HS-27A (cell line): ENCODE measurements at regions not wholly inside any gene's neighbourhood (a gene's known extent, or its start where the extent isn't known, plus 50 kb on each side); places are given as distances from the start of the nearest gene placed in this dataset.

Experiments used
- DNase-seq: peaks from one replicate; pipeline ENCODE4 v3.0.0-alpha.2; 2012; ENCODE audit warnings: low read depth, missing footprints

DNA sequence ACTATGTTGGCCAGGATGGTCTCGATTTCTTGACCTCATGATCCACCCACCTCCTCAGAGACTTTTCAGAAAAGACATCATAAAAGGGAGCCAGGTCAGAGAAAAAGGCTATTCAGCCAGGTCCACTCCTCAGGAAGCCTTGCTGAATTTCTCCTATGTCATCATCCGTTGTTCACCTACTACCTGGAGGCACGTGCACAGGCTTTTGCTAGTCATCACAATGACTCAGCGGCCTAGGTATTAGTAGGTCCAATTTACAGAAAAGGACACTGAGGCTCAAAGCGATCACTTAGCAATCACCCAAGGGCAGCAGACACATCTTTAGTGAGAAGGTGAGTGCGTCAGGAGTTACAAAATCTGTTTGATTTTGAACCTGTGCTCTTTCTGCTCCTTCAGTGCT, 72.3 kb upstream of the RAD23B start:
- DNase-seq = no peak

GRCh38 chr9:107211284-107211923, 71.7 kb upstream of the RAD23B start:
- no peak for DNase-seq

DNA sequence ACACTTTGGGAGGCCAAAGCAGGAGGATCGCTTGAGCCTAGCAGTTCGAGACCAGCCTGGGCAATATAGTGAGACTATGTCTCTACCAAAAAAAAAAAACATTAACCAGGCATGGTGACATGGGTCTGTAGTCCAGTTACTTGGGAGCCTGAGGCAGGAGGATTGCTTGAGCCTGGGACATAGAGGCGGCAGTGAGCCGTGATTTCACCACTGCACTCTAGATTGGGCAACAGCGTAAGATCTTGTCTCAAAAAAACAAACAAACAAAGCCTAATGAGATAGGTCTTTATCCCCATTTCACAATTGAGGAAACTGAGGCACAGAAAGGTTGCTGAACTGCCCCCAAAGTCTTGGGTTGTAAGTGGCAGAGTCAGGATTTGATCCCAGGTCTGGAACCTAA, 70.5 kb upstream of the RAD23B start:
- DNase-seq = no peak

DNA sequence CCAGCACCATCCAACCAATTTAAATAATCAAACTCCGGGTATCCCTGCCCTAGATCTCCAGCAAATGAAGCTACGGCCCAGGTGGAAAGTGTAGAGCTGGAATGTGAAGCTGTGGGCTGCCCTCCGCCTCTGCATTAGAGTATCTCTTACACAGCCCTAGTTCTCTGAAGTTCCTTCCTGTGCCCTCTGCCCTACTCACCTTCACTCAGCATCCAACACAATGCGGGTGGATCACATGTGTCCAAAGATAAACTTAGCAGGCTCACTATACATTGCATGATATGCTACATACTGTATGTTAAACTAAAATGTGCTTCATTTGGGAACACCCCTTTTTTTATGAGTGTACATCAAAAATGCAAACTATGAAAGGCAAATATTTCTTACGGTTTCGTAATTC, 70.0 kb upstream of the RAD23B start:
- no peak for DNase-seq

- DNase-seq = peak; percentile 92
Measured at GRCh38 chr9:107213561-107214028, 69.5 kb upstream of the RAD23B start.

- DNase-seq = no peak
Measured at GRCh38 chr9:107214381-107214780, 68.7 kb upstream of the RAD23B start.

- DNase-seq = peak; percentile 81
Measured at GRCh38 chr9:107214915-107215314, 68.2 kb upstream of the RAD23B start.

DNA sequence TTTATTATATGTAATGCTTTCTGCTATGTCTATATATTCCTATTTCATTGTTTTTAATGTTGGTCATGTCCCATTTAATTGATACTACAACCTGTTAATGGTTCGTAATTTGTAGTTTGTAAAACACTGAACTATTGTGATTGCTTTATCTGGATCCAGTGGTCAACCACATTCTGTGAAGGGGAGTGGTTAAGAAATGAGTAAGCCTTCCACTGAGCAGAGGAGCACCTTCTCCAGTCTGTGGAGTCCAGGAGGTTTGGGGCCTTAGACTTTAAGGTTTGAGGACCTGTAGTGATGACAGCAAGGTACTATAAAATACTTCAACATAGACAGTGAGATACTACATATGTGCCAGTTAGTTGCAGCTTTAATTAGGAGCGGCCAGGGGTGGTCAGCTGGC, 67.7 kb upstream of the RAD23B start:
- peak; percentile 53 for DNase-seq

- DNase-seq = no peak
Measured at GRCh38 chr9:107216329-107216728, 66.8 kb upstream of the RAD23B start.

DNA sequence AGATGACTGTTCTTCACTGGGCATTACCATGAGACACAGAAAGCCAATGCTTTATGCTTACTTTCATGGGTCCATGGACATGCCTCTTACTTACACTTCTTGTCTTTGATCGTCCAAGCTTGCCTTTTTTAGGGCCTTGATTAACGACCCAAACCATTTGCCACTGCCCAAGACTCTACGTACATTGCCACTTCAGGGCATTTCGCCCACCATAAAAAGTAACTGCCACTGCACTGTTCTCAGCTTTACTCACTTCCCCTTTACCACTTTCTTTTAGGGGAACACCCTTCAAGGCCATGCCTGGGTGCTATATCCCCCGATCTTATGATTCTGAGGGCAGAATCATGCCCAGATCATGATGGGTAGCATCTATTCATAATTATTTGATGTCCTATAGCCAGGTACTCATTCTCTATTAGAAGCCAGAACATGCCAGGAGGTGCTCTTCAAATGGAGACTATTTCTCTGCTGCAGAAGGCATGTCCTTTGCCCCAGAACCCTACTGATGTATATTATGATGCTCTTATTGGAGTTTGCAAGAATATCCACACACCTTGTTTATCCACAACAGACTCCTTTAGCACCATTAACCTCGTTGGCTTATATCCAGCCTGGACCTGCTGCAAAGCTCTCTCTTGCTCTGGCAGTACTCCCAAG, 64.1 kb upstream of the RAD23B start:
- no peak for DNase-seq

GRCh38 chr9:107219486-107220077, 63.5 kb upstream of the RAD23B start:
- DNase-seq = no peak

DNA sequence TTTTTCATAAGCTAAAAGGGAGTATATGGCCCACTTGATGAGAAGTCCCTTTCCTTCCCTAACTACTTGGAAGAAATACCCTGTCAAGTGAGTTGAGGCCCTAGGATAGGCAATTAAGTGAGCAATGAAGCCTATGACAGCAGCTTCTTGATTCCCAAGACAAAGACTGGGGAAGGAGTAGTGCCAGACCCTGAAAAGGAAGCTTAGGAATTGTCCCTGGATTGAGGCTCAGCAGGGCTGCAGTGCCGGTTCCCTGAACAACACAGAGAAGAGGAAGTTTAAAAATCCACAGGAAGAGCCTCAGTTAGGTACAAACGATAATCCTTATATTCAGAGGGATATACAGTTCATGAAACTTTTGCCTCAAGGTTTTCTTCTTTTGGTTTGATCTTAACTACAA, 61.8 kb upstream of the RAD23B start:
- DNase-seq = no peak

DNA sequence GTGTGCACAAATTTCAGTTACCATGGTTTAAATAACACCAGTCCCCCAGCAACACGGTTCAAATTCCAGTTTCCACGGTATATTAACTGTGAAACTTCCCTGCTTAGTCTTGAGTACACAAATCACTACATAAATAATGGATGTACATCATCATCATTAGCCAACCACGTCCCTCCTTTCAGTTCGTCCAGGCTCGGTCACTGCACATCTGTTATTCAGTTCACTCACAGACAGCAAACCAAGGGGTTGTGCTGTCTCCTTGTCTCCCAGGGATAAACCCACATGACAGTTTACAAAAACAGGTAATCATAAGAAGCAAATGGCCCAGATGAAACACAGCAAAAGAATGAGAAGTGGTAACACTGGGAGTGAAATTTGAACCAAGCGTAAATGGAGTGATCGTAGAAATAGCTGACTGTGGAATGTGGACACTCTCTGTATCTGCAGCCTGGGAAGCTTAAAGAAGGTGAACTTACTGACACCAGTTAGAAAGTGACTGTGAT, 61.0 kb upstream of the RAD23B start:
- DNase-seq = no peak

DNA sequence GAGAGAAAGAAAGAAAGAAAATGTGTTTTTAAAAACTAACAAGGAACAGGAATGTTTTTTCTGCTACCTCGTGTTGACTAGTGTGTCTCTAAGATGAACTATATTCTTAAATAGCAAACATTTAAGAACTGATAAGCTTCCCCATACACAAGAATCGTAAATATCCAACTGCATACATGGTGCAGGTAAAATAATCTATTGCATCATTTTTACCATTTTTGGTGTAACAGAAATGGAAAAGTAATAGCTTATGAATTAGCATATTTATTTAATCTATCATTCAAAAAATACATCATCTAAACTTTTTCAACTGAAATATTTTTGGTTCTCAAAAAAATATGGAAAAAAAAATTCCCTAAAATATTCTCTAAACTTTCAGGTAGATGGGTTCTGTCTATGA, 59.7 kb upstream of the RAD23B start:
- no peak for DNase-seq

- DNase-seq = no peak
Measured at GRCh38 chr9:107224252-107224651, 58.8 kb upstream of the RAD23B start.

GRCh38 chr9:107226421-107226820, 56.7 kb upstream of the RAD23B start:
- no peak for DNase-seq

DNA sequence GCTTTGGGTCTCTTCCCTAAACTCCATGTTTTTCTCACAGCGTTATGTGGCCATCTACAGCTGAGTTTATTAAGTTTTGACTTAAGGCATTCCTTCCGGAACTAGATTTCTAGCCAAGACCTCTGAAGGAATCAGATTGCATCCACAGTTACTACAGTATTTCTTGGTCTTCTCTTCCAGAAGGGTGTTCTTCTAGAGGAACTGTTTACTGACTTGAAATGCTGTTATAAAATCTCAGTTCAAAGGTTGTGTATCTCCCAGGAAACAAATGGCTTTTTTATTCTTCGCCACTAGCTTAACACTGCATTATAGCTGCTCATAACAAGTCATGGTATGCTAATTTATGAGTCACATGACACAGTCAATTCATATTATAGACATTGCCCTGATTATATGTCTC, 55.3 kb upstream of the RAD23B start:
- DNase-seq = no peak

- no peak for DNase-seq
Measured at GRCh38 chr9:107228496-107229039, 54.5 kb upstream of the RAD23B start.

GRCh38 chr9:107229241-107229741, 53.8 kb upstream of the RAD23B start:
- DNase-seq = no peak
